ENCODE measurements at regions not wholly inside any gene's neighbourhood (a gene's known extent, or its start where the extent isn't known, plus 50 kb on each side); places are given as distances from the start of the nearest gene placed in this dataset.

GRCh38 chr3:127351775-127352350 lies 64.0 kb upstream of the PRR20G start:
- DNase-seq: peak in 2 of 42 donors; percentile 23 to 38
- intact Hi-C loops (cut with DNase I): no loop called here

- intact Hi-C loops (cut with DNase I): no loop called here
- DNase-seq: peak in 41 of 42 donors; percentile 32 to 86 (median 62)
Observed at GRCh38 chr3:127351321-127351720, 63.5 kb upstream of the PRR20G start.

DNA sequence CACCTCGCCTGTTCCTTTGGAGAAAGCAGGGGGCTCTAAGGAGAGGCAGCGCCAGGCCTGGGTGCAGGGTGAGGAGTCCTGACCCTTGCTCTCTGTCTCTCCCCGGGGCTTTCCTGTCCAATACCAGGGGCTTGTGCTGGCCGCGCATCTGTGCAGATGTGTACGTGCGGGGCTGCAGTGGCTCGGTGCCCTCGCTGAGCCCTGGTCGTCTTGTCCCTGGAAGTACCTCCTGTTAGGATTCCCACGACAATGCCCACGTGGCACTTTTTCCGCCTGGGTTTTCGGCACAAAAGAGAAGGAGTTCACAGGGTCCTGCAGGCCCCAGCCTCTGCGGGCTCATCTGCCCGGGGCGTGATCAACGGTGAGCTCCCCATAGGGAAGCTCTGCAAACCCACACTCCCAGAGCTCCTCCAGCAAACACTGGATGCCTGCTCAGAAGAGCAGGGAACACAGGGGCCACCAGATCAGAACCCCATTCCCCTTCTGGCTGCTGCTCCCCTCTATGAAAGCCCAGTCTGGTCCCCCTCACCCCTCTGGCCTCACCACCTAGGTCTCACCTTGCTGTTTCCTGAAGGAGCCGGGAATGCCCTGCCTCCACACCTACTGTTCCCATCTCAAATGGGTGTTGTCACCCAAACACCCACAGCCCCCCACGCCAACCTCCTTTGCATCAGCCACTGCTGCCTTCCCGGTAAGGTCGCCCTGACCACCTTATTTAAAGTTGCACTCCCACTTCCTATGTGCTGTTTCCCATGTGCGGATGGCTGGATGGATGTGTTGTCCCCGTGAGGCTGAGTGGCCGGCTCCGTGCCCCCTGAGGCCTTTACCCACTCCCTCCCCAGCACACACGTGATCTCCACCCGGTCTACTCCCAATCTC lies 62.6 kb upstream of the PRR20G start:
- intact Hi-C loops (cut with DNase I): no loop called here
- DNase-seq: peak in 3 of 42 donors; percentile 25 to 40 (median 30)

DNA sequence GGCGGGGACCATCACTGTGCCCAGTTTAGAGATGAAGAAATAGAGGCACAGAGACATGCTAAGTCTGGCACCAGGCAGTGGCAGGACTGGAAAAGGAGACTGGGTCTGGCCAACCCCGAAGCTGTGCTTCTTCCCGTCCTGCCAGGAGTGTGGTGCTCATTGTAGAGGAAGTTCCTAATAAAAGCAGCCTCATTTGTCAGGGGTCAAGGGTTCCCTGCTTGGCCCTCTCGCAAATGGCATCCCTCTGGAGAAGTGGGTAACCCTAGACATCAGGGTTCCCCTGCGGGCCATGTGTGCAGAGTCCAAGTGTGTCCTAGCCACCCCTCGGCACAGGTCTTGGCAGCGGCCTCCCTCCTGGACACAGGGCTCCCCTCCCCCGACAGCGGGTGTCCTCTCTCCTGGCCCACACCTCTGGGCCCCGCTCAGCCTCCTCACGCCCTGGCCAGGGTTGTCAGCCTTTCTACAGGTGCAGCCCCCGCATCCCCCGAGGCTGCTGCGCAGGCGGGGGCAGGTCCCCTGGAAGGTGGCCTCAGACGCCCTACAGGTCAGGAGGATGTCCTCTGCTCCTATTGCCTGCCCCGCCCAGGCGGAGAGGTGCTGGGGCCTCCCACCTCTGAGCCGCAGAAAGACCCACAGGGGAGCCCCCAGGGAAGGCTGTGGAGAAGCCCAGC lies 61.8 kb upstream of the PRR20G start:
- DNase-seq: peak in 3 of 42 donors; percentile 9 to 37 (median 34)
- intact Hi-C loops (cut with DNase I): no loop called here

GRCh38 chr3:127342735-127343134 lies 54.9 kb upstream of the PRR20G start:
- intact Hi-C loops (cut with DNase I): no loop called here

DNA sequence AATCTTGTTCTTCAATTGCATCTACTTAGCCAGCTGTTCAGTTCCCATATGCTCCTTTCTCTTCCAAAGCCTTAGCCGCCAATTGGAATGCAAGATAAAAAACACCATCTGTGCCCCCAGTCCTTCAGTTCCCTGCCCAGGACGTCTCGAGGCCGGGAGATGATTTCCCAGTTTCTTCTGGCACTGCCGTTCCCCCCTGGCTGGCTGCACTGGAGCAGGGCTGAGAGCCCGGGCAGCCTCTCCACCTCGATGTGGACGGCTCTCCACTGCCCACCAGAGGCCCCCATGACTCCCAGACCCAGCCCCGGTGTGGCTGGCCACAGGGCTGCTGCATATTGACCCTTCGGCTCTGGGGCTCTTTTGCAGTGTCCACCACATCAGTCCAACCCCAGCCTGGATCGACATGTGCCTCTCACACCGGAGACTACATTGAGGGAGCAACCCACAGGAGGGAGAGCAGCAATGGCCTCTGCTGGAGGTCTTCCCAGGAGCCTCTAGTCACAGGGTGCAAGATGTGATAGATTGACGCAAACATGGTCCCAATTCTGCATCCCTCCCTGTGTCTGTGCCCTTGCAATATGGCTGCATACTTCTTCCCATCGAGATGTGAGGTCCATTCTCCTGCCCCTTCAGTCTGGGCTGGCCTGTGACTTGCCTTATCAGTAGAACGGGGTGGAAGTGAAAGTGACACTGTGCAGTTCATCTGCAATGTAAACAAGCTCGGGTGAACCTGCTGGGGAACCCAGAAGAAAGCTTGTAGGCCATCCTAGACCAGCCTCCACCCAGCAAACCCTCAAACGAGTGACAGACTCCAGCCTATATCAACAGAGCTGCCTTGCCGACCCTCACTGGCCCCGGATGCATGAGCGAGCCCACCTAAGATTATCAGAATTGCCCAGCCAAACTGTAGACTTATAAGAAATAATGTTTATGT lies 52.3 kb upstream of the PRR20G start:
- intact Hi-C loops (cut with DNase I): no loop called here
- peak in 4 of 42 donors; percentile 21 to 41 (median 27) for DNase-seq

More at GRCh38 chr3:127342735-127343134, 54.9 kb upstream of the PRR20G start:
- peak in 1 of 42 donors; percentile 34 for DNase-seq

DNA sequence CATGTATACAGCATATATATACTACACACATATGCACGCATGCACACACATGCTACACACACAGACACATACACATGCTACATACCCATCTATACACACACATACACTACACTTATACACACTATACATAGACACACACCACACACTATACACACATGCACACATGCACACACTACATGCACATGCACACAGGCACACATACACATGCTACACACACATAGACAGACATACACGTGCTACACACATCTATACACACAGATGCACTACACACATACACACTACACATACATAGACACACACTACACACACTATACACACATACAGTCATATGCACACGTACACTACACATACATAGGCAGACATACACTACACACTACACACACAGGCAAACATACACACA lies 51.2 kb upstream of the PRR20G start:
- no peak for DNase-seq
- intact Hi-C loops (cut with DNase I): no loop called here

- peak in 1 of 42 donors; percentile 33 for DNase-seq
- intact Hi-C loops (cut with DNase I): no loop called here
Observed at GRCh38 chr3:127337911-127338531, 50.2 kb upstream of the PRR20G start.

All from head of caudate nucleus (tissue), 42 donors.